NCI-H1105 (cell line): ENCODE measurements at regions not wholly inside any gene's neighbourhood (a gene's known extent, or its start where the extent isn't known, plus 50 kb on each side); places are given as distances from the start of the nearest gene placed in this dataset.
"Not testable (repeated sequence)": the region's sequence is repeated elsewhere in the genome, so short reads cannot be mapped to it uniquely, and the experiment has no call there.

Experiments
- DNase-seq: peaks from one replicate; lab custom pipeline; 2025; lab: John Stamatoyannopoulos, UW

DNA sequence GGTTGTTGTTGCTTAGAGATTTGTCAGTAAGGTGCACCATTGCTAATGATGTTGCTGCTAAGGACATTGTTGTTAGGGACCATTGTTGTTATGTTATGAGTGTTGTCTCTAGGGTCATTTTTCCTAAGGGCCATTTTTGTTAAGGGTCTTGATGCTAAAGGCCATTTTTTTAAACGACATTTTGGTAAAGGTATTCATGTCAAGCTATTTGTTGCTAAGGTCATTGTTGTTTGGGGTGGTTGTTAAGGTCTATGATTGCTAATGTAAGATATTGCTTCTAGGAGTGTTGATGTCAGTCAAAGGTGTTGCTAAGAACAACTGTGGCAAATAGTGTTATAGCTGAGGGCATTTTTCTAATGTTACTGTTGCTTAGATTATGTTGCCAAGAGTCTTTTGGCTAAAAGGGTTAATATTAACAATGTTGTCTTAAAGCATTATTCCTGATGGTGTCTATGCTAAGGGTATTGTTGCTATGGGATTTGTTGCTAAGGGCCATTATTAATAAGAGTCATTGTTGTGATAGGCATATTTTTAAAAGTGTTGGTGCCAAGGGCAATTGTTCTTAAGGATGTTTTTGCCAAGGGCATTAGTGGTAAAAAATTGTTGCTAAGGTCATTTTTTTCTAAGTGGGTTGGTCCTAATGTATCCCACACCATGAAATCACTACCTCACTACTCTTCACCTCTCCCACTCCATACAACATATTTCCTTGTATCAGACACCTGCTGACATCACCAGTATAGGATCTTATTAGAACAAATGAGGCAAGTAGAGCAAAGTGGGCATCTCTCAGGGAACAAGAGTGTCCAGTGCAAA is 56.2 kb downstream of the SPATA31A6 start:
- DNase-seq: not testable (repeated sequence)

DNA sequence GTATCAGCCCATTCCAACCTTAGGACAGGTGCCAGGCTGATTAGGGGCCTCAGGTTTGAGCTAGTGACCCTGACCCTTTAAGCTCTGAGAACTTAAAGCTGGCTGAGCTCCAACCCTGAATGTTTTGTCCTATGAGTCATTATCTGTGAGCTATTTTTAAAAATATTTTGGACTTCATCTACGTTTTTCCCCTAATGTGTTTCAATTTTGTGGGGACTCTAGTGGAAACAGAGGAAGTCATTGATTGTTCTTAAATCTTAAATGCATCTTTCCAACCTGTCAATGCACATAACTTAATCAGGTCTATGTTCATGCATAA is 56.8 kb downstream of the SPATA31A6 start:
- DNase-seq: not testable (repeated sequence)

DNA sequence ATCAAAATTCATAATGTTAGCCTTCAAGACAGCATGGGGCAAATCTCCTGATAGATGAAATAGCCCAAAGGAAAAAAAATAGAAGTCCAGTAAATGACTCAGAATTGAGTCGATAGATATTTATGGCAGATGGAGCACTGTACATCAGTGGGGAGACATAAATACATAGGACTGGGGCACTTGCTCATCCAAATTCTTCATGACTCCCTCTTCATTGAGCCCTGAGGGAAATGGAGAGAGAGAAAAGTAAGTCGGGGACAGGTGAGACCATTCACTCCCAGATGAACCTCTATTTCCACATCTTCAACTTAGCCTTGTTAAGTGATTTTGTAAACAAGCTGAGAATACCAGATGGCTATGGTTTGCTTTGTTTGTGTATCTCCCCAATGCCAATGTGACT is 59.8 kb downstream of the SPATA31A6 start:
- DNase-seq: not testable (repeated sequence)

DNA sequence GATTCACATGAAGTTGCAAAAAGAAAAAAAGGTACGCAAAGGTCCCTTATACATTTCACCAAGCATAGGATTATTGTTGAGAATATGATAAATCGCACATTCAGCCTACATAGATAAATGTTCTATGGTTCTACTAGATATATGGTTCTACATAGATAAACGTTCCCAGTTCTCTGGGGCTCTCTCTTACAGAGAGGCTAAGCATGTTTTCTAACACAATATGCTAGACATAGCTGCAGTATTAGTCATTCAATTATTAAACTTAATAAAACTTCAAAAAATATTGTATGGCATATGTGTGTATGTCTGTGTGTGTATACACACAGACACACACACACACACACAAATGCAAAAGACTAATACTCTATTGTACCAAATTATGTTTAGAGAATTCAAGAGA is 60.4 kb downstream of the SPATA31A6 start:
- DNase-seq: not testable (repeated sequence)

DNA sequence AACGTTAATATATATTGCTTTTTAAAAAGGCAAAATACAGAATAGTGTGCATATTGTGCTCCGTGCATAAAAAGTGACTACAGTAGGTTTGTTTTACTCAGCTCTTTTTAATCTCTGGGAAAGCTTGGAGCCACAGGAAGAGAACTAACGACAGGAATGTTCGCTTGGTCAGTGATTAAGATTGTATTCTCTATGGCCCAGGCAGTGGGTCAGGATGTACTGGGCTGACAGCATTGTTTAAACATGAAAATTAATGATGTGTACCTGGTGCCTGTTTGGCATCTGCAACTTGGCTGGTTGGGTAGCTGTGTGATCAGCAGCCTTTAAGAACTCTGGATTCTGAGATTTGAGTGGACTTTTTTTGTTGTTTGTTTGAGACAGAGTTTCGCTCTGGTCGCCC is 85.3 kb downstream of the SPATA31A6 start:
- not testable (repeated sequence) for DNase-seq

DNA sequence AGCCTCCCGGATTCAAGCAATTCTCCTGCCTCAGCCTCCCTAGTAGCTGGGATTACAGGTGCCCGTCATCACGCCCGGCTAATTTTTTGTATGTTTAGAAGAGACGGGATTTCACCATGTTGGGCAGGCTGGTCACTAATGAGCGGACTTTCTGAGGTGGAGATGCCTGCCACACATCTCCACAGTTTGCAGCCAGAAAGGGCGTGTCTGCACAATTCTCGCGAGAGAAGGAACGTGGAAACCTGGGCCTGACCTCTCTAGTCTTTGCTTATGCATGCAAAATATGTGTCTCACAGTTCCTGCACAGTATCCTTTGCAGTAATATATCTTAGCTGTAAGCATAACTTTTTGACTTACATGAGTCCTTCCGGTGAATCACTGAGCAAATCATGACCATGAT is 85.7 kb downstream of the SPATA31A6 start:
- DNase-seq: not testable (repeated sequence)

DNA sequence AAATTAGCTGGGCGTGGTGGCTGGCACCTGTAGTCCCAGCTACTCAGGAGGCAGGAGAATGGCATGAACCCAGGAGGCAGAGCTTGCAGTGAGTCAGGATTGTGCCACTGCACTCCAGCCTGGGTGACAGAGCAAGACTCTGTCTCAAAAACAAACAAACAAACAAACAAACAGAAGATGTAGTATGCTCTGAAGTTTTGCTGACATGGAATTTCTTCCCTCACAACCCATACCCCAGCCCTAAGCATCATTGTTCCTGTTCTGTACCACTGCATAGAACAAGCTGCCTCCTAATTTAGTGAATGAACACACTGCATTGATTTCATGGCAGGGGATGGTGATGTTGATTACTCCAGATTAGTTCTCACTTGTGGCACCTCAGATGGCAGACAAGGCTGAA is 89.7 kb downstream of the SPATA31A6 start:
- not testable (repeated sequence) for DNase-seq

DNA sequence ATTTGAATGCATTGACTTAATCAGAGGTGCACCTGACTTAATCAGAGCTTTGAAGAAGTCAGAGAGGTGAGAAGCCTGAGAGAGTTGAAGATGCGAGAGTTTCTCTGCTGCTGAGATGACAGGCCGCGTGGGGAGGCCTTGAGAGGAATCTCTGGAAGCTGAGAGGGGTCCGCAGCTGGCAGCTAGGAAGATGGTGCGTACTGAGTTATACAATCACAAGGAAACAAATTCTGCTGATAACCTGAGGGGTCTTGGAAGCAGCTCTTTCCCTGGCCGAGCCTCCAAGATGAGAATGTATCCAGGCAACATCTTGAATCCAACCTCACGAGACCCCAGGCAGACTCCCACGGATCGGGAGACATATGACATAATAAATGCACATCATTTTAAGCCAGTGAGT is 91.7 kb downstream of the SPATA31A6 start:
- no peak for DNase-seq

DNA sequence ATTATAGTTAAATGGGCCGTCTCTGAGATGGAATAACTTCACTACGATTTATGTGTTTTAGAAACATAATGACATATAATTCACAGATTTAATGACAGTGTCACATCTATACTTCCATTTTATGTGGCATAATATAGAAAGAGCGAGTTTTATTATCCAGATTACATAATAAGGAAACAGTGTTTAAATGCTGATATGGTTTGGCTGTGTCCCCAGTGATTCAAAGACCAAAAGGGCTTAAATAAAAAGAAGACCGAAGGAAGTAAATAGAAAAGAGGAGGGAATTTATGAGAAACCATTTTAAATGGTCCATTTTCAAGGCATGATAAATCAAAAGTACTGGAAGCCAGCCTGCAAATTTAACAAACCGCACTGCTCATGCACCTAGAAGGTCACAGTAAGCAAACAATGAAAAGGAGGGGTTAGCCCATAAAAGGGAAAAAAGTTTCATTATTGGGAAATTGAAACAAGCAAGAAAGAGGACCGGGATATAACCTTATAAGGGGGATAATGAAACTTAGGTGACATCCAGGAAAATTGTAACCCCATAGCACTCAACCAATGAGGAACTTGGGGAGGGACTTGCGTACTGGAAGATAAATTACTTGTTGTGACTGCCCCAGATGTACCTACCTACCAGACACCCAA is 99.2 kb downstream of the SPATA31A6 start:
- DNase-seq: not testable (repeated sequence)

DNA sequence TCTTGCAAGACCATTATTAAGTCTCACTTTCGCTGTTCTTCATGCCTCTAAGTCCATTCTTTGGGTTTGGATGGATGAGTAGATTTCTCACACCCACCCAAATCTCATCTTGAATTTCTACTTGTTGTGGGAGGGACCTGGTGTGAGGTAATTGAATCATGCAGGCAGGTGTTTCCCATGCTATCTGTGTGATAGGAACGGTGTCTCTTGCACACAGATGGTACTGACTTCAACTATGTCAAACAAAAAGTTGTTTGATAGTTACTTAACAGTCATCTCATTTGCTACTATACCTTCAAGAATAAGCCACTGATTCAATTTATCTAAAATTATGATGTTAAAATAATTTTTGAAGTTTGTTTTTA is 99.7 kb downstream of the SPATA31A6 start:
- DNase-seq: not testable (repeated sequence)

DNA sequence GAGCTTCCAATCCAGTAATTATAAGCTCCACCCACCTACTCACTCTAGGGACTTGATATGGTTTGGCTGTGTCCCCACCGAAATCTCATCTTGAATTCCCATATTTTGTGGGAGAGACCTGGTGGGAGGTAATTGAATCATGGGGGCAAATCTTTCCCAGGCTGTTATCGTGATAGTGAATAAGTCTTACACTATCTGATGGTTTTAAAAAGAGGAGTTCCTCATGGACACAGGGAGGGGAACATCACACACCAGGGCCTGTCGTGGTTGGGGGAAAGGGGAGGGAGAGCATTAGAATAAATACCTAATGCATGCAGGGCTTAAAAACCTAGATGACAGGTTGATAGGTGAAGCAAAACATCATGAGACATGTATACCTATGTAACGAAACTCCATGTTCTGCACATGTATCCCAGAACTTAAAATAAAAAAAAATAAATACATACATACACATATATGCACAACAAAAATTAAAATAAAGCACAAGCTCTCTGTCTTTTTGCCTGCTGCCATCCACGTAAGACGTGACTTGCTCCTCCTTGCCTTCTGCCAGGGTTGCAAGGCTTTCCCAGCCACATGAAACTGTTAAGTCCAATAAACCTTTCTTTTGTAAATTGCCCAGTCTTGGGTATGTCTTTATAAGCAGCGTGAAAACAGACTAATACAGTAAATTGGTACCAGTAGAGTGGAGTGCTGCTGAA is 102.8 kb downstream of the SPATA31A6 start:
- DNase-seq: not testable (repeated sequence)

DNA sequence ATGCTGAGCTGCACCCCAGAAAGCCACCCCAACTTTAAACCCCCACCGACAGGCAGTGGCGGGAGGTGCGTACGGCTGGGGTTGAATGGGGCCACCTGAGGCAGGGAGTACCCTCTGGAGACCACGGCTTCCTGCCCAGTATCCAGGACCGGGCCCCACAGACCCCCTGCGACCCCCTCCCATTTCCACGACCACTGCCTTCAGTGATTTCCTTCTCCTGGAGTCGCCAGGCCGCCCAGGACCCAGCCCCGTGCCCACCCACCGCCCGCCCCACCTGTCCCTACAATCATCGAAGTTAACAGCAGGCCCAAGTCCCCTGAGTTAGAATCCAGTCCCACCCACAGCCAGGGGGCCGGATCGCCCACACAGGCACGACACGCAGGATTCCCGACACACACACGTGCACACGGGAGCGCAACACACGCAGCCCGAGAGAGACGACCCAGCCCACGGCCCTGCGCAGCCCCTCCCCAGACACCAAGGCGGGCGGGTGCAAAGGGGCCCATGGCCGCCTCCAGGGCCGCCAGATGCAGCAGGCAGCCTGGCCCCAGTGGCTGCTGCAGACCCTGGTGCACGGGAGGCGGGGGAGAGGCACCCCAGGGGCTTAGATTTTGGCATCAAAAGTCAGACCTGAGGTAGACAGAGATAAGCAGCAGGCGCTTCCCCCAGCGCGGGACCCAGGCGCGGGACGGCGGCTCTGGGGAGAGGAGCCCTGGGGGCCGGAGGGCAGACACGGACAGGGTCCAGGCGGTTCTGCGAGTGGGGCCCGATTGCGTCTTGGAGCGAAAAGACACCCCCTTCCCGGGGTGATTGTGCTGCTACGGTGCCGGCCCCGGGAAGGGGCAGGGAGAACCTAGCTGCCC is 104.8 kb downstream of the SPATA31A6 start:
- DNase-seq: not testable (repeated sequence)

DNA sequence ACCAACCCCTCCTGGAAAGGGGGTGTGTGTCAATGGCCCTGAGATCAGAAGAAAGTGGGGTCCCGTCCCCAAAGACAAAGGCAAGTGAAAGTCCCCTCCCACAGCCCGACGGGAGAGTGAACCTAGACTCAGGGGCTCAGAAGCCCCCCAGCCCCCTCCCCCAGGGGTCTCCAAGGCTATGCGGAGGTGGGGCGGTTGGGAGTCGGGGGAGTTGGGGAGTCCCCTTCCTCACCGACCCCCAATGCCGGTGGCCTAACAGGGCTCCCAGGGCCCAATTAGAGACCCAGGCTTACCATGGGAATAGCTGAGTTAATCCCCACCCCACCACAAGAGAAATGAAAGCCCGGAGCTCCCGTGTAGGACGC is 105.4 kb downstream of the SPATA31A6 start:
- not testable (repeated sequence) for DNase-seq

DNA sequence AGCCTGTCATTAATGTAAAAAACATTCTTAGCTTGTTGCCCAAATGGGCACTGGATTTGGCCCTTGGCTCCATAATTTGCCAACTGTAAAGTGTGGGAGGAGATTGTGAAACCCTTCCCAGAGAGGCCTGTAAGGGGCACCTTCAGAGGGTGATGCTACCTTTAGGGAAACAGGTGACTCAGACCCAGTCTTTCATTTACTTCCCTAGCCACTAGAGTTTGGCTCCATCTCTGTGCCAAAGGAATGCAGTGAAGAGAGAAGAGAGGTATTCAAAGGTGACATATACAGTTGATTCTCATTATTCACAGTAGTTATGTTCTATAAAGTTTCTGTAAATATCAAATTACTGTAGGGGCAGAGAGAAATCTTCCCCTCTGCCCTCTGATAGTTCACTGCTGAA is 116.7 kb downstream of the SPATA31A6 start:
- not testable (repeated sequence) for DNase-seq

DNA sequence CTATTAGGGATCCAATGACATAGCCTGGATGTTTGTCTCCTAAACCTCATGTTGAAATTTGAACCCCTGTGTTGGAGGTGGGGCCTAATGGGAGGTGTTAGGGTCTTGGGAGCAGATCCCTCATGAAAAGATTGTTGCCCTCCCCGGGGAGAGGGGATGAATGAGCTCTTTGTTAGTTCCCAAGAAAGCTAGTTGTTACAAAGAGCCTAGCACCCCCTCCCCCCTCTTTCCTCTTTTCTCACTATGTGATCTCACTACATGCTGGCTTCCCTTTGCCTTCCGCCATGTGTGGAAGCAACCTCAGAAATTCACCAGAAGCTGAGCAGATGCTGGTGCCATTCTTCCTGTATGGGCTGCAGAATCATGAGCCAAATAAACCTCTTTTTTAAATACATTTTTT is 123.2 kb downstream of the SPATA31A6 start:
- DNase-seq: not testable (repeated sequence)

DNA sequence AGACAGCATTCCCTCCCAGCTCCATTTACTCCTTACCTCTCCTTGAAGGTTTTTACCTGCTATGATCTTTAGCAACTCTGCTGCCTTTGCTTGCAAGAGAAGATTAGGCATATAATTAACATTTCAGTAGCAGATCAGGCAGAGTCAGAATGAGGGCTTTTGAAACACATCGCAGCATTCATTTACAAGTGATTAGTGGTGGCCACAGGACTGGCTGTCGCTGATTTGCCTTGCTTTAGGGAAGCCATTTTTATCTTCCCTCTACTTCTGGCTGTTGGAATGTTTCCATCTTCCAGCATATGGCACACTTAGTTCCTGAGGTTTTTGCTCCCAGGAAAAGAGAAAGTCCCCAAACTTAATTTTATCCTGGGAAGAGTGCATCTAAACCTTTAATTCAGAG is 124.0 kb downstream of the SPATA31A6 start:
- not testable (repeated sequence) for DNase-seq

DNA sequence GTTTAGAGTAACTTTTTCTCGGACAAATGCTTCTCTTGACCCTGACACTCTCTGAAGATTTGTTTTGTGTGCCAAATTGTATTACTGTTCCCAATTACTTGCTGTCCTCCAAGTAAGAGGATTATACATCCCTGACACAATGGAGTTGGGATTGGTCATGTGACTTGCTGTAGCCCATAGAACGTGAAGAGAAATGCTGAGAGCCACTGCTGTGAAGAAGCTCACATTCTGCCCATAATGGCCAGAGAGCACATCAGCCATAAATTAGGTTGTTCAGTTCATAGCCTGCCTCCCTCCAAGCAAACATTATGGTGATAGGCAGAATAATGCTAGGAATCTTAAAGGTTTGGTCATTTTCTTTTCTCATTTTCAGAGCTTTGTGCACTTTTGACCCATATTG is 127.5 kb downstream of the SPATA31A6 start:
- DNase-seq: not testable (repeated sequence)

DNA sequence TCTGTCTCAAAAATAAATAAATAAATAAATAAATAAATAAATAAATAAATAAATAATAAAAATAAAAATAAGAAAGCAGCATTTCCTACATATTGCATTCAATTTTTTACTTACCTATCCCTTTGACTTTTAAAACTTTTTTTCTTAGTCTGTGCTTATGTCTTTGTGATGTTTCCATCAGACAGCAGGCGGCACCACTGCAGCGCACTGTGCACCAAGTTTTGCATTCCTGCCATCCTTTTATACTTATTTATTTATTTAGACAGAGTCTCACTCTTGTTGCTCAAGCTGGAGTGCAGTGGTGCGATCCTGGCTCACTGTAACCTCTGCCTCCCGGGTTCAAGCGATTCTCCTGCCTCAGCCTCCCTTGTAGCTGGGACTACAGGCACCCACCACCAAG is 132.6 kb downstream of the SPATA31A6 start:
- not testable (repeated sequence) for DNase-seq

DNA sequence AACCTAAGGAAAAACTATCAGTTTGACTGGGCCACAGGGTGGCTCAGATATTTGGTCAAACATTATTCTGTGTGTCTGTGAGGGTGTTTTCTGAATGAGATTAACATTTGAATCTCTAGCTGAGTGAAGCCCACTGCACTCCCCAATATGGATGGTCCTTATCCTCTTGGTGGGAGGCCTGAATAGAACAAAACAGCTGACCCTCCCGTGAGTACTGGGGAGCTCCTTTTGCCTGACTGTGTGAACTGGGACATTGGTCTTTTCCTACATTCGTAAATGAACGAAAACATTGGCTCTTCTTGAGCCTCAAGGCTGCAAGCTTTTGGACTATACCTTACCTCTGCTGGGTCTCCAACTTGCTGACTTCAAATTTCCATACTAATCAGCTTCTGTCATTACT is 134.2 kb downstream of the SPATA31A6 start:
- DNase-seq: not testable (repeated sequence)

DNA sequence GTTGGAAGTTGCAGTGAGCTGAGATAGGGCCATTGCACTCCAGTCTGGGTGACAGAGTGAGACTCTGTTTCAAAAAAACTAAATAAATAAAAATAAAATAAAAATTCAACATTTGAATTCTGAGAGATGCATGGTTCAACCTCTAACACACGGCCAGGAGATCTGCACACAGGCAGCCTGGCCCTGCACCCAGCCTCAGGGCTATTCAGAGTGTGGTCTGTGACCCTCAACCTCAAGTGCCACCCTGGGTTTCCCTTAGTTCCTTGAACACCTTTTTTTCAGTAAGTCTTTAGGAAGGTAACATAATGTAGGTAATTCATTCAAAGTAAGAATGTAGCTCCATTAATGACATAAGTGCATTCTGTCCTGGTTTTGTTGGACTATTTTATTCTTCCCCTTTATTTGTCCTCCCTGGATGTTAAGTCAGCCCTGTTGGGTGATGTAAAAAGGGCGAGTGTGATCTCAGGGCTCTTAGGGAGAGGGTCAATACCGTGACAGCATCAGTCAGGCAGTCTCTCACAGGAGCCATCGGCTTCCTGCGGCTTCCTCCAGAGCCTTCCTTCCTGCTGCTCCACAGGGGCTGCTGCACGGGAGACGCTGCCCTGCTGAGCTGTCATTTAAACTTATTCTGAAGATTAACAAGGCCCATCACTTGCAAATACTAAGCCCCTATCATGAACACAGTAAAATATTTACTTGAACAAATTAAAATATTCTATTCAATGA is 139.8 kb downstream of the SPATA31A6 start:
- DNase-seq: not testable (repeated sequence)

DNA sequence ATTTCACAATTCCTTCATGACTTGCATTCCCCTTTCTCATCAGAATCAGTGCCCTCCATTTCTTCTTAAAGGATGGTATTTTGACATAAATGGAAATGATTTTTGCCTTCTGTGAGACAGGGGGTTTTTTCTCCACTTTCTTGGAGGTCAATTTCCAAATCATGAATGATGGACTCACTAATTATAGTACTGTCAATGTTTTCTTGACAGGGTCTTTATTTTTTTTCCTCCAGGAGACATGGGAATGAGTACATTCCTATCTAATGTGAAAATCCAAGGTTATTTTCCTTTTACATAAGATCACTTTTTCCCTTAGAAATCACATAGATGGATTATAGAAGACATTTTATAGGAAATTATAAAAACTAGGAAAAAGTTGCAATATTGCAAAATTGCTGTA is 141.7 kb downstream of the SPATA31A6 start:
- not testable (repeated sequence) for DNase-seq
